ENCODE measurements at regions not wholly inside any gene's neighbourhood (a gene's known extent, or its start where the extent isn't known, plus 50 kb on each side); places are given as distances from the start of the nearest gene placed in this dataset.

DNA sequence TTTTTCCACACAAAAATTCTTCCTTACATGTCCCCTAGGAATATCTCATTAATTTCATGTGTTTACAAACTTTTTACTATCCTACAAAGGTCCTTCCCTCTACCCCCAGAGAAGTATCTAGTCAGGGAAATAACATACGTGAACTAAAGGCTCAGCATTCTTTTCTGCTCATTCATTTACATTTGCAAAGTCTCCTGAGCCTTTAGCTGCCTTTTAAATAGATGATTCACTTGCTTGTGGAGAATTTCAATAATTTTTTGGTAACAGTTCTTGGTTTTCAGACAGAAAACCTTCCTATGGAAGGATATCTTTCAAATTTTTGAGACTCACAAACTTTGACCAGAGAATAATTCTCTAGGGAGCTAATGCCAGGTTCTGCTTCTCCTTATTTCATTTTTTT, 81.5 kb upstream of the RMDN2 start:
- ChIA-PET CTCF (no interaction called here), POLR2A (ENCODE audit: low non-redundant PET) (no interaction called here)
- DNase-seq (ENCODE audit: low spot score), result no peak
- TF ChIP-seq, protein P1, sequence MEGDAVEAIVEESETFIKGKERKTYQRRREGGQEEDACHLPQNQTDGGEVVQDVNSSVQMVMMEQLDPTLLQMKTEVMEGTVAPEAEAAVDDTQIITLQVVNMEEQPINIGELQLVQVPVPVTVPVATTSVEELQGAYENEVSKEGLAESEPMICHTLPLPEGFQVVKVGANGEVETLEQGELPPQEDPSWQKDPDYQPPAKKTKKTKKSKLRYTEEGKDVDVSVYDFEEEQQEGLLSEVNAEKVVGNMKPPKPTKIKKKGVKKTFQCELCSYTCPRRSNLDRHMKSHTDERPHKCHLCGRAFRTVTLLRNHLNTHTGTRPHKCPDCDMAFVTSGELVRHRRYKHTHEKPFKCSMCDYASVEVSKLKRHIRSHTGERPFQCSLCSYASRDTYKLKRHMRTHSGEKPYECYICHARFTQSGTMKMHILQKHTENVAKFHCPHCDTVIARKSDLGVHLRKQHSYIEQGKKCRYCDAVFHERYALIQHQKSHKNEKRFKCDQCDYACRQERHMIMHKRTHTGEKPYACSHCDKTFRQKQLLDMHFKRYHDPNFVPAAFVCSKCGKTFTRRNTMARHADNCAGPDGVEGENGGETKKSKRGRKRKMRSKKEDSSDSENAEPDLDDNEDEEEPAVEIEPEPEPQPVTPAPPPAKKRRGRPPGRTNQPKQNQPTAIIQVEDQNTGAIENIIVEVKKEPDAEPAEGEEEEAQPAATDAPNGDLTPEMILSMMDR (conservative IDR thresholded peaks at IDR 0.05; ENCODE audit: low read depth), result no peak
- H3K27ac ChIP-seq, result no peak overlapping the region

DNA sequence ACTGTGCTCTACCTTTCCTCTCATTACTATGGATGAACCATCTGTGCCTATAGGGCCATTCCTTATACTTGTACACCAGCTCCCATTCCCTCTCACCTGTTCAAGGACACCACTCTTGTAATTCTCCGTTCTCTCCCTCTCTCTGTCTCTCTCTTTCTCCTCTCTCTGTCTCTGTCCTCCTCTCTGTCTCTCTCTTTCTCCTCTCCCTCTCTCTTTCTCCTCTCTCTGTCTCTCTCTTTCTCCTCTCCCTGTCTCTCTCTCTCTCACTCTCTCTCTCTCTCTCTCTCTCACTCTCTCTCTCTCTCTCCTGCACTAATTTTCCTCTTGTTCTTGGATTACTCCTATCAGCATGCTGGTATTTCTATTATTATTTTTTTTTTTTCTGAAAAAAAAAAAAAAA, 78.9 kb upstream of the RMDN2 start:
- ChIA-PET POLR2A (ENCODE audit: low non-redundant PET) (no interaction called here), CTCF (interaction anchor here (0.8 kb wide), 1 partner anchor 450 kb away, joined by 8 read pairs; no protein-coding TSS in a partner anchor)
- TF ChIP-seq, protein P1 (conservative IDR thresholded peaks at IDR 0.05; ENCODE audit: low read depth), result no peak
- no peak overlapping the region for H3K27ac ChIP-seq
- DNase-seq (ENCODE audit: low spot score), result no peak

DNA sequence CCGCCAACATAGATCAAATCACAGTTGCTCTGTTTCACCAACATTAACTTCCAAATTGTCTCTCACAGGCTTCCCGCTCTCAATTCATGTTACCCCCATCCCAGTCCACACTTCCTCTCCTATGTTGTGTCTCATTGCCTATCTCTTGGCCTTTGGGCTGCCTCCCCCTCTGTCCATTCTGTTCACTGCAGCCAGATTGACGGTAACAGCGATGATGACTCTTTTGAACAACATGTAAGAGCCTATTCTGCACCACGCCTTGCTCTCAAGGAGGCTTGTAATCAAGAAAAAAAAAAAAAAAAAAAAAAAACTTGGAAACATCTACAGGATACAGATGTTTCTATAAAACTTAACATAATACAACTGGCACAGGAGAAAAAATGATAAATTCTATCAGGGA, 77.3 kb upstream of the RMDN2 start:
- no peak overlapping the region for H3K27ac ChIP-seq
- ChIA-PET POLR2A (ENCODE audit: low non-redundant PET) (no interaction called here), CTCF (interaction anchor here (0.7 kb wide), 1 partner anchor 11 kb away, joined by 3 read pairs; no protein-coding TSS in a partner anchor)
- TF ChIP-seq, protein P1 (conservative IDR thresholded peaks at IDR 0.05; ENCODE audit: low read depth), result no peak
- DNase-seq (ENCODE audit: low spot score), result peak; percentile 14

DNA sequence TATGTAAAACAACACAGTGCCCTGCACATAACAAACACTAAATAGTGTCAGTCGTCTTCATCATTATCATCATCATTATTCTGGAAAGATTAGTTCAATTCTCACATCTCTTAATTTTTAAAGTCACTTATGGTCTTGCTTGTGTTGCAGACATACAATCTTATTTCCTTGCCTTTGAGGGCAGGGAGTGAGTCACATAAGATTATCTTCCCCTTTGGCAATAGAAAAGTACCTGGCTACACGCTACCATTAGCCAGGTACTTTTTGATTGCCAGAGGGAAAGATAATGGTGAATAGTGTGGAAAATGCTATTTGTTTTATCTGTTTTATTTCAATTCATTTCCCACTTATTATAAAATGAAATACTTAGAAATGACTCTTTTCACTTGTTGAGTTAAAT, 76.6 kb upstream of the RMDN2 start:
- no peak overlapping the region for H3K27ac ChIP-seq
- DNase-seq (ENCODE audit: low spot score), result peak; percentile 38
- TF ChIP-seq, protein P1 (conservative IDR thresholded peaks at IDR 0.05; ENCODE audit: low read depth), result no peak
- POLR2A ChIA-PET (ENCODE audit: low non-redundant PET), result no interaction called here
- CTCF ChIA-PET, result interaction anchor here (0.7 to 1.1 kb wide), 2 partner anchors 11 to 17 kb away, joined by 3 read pairs; no protein-coding TSS in a partner anchor

DNA sequence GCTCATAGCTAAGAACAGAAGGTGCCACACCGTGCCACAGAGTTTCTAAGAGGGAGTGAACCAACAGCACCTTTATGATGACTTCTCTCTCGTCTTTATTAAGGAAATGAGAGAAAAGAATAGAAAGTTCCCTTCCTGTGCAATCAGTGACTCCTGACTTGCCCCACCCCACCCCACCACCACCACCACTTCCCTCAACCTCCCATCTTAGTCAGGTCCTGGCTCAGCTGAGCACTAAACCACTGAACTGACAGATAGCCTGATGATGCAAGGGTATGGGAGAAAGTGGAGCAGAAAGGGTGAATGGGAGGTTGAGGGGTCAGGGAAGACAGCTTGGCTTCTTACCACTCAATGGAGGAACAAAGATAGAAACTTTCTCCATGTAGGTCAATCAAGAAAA, 75.2 kb upstream of the RMDN2 start:
- DNase-seq (ENCODE audit: low spot score), result no peak
- H3K27ac ChIP-seq, result no peak overlapping the region
- TF ChIP-seq, protein P1 (conservative IDR thresholded peaks at IDR 0.05; ENCODE audit: low read depth), result no peak
- ChIA-PET POLR2A (ENCODE audit: low non-redundant PET) (no interaction called here), CTCF (interaction anchor here (1.1 kb wide), 1 partner anchor 16 kb away, joined by 3 read pairs; no protein-coding TSS in a partner anchor)

DNA sequence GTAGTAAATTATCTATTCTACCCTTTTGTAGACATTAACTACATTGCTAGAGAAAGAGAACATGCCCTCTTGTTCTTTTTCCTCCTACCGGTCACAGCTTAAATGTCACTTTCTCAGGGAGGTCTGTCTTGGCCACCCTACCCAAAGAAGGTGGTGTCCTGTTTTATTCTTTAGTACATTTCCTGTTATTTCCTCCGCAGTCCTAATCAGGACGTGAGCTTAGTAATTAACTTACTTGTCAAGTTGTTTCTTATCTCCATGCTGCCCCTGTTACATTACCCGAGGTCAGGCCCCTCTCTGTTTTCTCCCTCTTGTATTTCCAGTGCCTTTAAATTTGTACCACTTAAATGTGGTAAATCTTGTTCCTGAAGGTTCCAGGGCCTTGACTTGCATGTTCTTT, 73.7 kb upstream of the RMDN2 start:
- POLR2A ChIA-PET (ENCODE audit: low non-redundant PET), result no interaction called here
- H3K27ac ChIP-seq, result no peak overlapping the region
- TF ChIP-seq, protein P1 (conservative IDR thresholded peaks at IDR 0.05; ENCODE audit: low read depth), result no peak
- DNase-seq (ENCODE audit: low spot score), result no peak
- CTCF ChIA-PET, result no interaction called here
